H9 (cell line): ENCODE measurements at regions not wholly inside any gene's neighbourhood (a gene's known extent, or its start where the extent isn't known, plus 50 kb on each side); places are given as distances from the start of the nearest gene placed in this dataset.

Experiments
- DNase-seq: peaks from one replicate; pipeline ENCODE4 v3.0.0-alpha.2; 2017
- H2AFZ ChIP-seq: one replicate; pipeline ENCODE4 v1.6.1; 2013; ENCODE audit warnings: mild to moderate bottlenecking, low read length, control low read depth, moderate library complexity
- H2AK5ac ChIP-seq: 2 replicates; pipeline ENCODE4 v1.6.1; 2013; ENCODE audit warnings: low read length, control low read depth, mixed read lengths; ENCODE audit not compliant: insufficient read length
- H2BK120ac ChIP-seq: one replicate; pipeline ENCODE4 v1.6.1; 2013; ENCODE audit warnings: low read depth, mild to moderate bottlenecking, low read length, control low read depth, inconsistent platforms; ENCODE audit not compliant: poor library complexity, severe bottlenecking
- H2BK12ac ChIP-seq: 2 replicates; pipeline ENCODE4 v1.6.1; 2013; ENCODE audit warnings: low read length, control low read depth, mixed read lengths, low read depth; ENCODE audit not compliant: insufficient read length
- H2BK15ac ChIP-seq: 2 replicates; pipeline ENCODE4 v1.6.1; 2013; ENCODE audit warnings: low read depth, low read length, control low read depth
- H2BK20ac ChIP-seq: one replicate; pipeline ENCODE4 v1.6.1; 2013; ENCODE audit warnings: low read depth, mild to moderate bottlenecking, low read length, control low read depth, inconsistent platforms; ENCODE audit not compliant: poor library complexity, severe bottlenecking
- H2BK5ac ChIP-seq: 2 replicates; pipeline ENCODE4 v1.6.1; 2013; ENCODE audit warnings: low read length, control low read depth, mixed read lengths; ENCODE audit not compliant: insufficient read length
- H3K14ac ChIP-seq: 2 replicates; pipeline ENCODE4 v1.6.1; 2013; ENCODE audit warnings: low read length, control low read depth; ENCODE audit not compliant: insufficient read depth
- H3K18ac ChIP-seq: 2 replicates; pipeline ENCODE4 v1.6.1; 2013; ENCODE audit warnings: low read depth, mild to moderate bottlenecking, mixed read lengths, low read length, control low read depth; ENCODE audit not compliant: insufficient read length
- H3K23ac ChIP-seq: 2 replicates; pipeline ENCODE4 v1.6.1; 2013; ENCODE audit warnings: low read length, control low read depth, mixed read lengths, low read depth; ENCODE audit not compliant: insufficient read length
- H3K23me2 ChIP-seq: 2 replicates; pipeline ENCODE4 v1.6.1; 2013; ENCODE audit warnings: low read depth, mild to moderate bottlenecking, mixed read lengths, low read length, control low read depth; ENCODE audit not compliant: insufficient read length, poor library complexity, severe bottlenecking
- H3K27ac ChIP-seq: 2 replicates; pipeline ENCODE4 v1.5.1; 2013; ENCODE audit warnings: low read length, control low read depth, mixed read lengths, low read depth; ENCODE audit not compliant: insufficient read length
- H3K27me3 ChIP-seq: 2 replicates; pipeline ENCODE4 v1.6.1; 2013; ENCODE audit warnings: low read length, control low read depth, inconsistent platforms; ENCODE audit not compliant: insufficient read depth
- H3K4ac ChIP-seq: 2 replicates; pipeline ENCODE4 v1.6.1; 2013; ENCODE audit warnings: low read depth, mild to moderate bottlenecking, control low read depth, inconsistent platforms, low read length, moderate library complexity
- H3K4me1 ChIP-seq: 2 replicates; pipeline ENCODE4 v1.6.1; 2013; ENCODE audit warnings: low read length, control low read depth, inconsistent platforms; ENCODE audit not compliant: insufficient read depth
- H3K4me2 ChIP-seq: 2 replicates; pipeline ENCODE4 v1.6.1; 2013; ENCODE audit warnings: low read length, control low read depth, mixed read lengths; ENCODE audit not compliant: insufficient read length, insufficient read depth
- H3K56ac ChIP-seq: 2 replicates; pipeline ENCODE4 v1.6.1; 2013; ENCODE audit warnings: low read depth, mild to moderate bottlenecking, mixed read lengths, low read length, control low read depth; ENCODE audit not compliant: insufficient read length
- H3K79me1 ChIP-seq: 2 replicates; pipeline ENCODE4 v1.6.1; 2013; ENCODE audit warnings: low read depth, mild to moderate bottlenecking, moderate library complexity, low read length, control low read depth, inconsistent platforms; ENCODE audit not compliant: insufficient read depth, poor library complexity, severe bottlenecking
- H3K79me2 ChIP-seq: 2 replicates; pipeline ENCODE4 v1.6.1; 2013; ENCODE audit warnings: low read length, control low read depth, inconsistent platforms; ENCODE audit not compliant: insufficient read depth
- H3K9ac ChIP-seq: 2 replicates; pipeline ENCODE4 v1.6.1; 2013; ENCODE audit warnings: low read length, control low read depth, mixed read lengths; ENCODE audit not compliant: insufficient read length; ENCODE audit errors: extremely low read depth
- H3K9me3 ChIP-seq: one replicate; pipeline ENCODE4 v1.6.1; 2013; ENCODE audit warnings: low read depth, low read length, inconsistent platforms; ENCODE audit not compliant: control insufficient read depth
- H3T11ph ChIP-seq: one replicate; pipeline ENCODE4 v1.6.1; 2013; ENCODE audit warnings: mild to moderate bottlenecking, low read length, control low read depth, inconsistent platforms
- H4K20me1 ChIP-seq: one replicate; pipeline ENCODE4 v1.6.1; 2013; ENCODE audit not compliant: control insufficient read depth, insufficient read length, insufficient read depth
- H4K5ac ChIP-seq: 2 replicates; pipeline ENCODE4 v1.6.1; 2013; ENCODE audit warnings: low read depth, mild to moderate bottlenecking, mixed read lengths, low read length, control low read depth; ENCODE audit not compliant: insufficient read length
- H4K8ac ChIP-seq: replicated peaks from 2 replicates; pipeline ENCODE4 v1.6.1; 2013; ENCODE audit warnings: low read length, control low read depth, mixed read lengths, low read depth; ENCODE audit not compliant: insufficient read length
- H4K91ac ChIP-seq: 2 replicates; pipeline ENCODE4 v1.6.1; 2013; ENCODE audit warnings: low read depth, mild to moderate bottlenecking, moderate library complexity, mixed read lengths, low read length, control low read depth; ENCODE audit not compliant: insufficient read length
- H3K27ac Mint-ChIP-seq, 3 experiments: 2 replicates in 2 of 3; 3 replicates in 1 of 3; pipeline ENCODE4 v1.8.0; 2020 to 2021; ENCODE audit warnings: mixed read lengths in 3 of 3, mild to moderate bottlenecking in 1 of 3, moderate library complexity in 1 of 3
- H3K27me3 Mint-ChIP-seq: 2 replicates; pipeline ENCODE4 v1.8.0; 2021; ENCODE audit warnings: low read depth, mild to moderate bottlenecking, moderate library complexity, mixed read lengths
- H3K36me3 Mint-ChIP-seq, 3 experiments: 2 replicates in 2 of 3; 3 replicates in 1 of 3; pipeline ENCODE4 v1.8.0; 2020 to 2021; ENCODE audit warnings: low read depth in 3 of 3, mixed read lengths in 3 of 3; ENCODE audit not compliant: insufficient read depth in 1 of 3
- H3K4me1 Mint-ChIP-seq, 2 experiments: 2 replicates each; pipeline ENCODE4 v1.8.0; 2020; ENCODE audit warnings: mixed read lengths in 2 of 2
- H3K4me3 Mint-ChIP-seq, 2 experiments: 2 replicates in 1 of 2; 3 replicates in 1 of 2; pipeline ENCODE4 v1.8.0; 2020 to 2021; ENCODE audit warnings: mild to moderate bottlenecking in 2 of 2, mixed read lengths in 2 of 2, moderate library complexity in 1 of 2
- H3K9me3 Mint-ChIP-seq, 2 experiments: 2 replicates in 1 of 2; 3 replicates in 1 of 2; pipeline ENCODE4 v1.8.0; 2020; ENCODE audit warnings: mild to moderate bottlenecking in 2 of 2, mixed read lengths in 2 of 2, moderate library complexity in 1 of 2
- CTCF ChIP-seq: fragments of 200-600 bp; sonication (generic); conservative IDR thresholded peaks from 3 replicates; pipeline ENCODE4 v1.8.0; 2021; ENCODE audit warnings: antibody characterized with exemption, mild to moderate bottlenecking
- WGBS: extraction: QIAGEN DNeasy Blood & Tissue Kit; methylation state at CpG from one replicate; pipeline ENCODE4 v1.1.7; 2013; ENCODE audit warnings: missing lambda C conversion rate, low lambda C conversion rate, mixed read lengths; ENCODE audit not compliant: insufficient read length; ENCODE audit errors: extremely low coverage; 5-methylcytosine and 5-hydroxymethylcytosine counted together

DNA sequence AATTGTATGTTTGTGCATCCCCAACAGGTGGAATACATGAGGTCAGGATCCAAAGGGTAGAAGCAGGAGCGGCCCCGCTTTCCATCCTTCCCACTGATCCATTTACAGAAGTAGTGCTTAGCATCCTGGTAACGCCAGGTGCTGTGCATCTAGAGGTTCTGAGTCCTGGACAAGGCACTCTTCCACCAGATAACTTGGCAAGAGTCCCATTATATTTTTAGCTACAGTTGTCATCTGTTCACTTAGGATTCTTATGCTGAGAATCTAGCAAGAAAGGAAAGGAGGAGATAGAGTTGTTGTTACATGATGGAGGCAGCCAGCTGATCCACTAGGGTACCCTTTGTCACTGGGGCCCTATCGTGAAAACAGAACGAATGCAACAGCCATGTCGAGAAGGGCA lies 389.5 kb upstream of the ZNF507 start:
- peaks cover 5% of the 10 kb centered on the region in 2 experiments; a peak in 4 of 5 replicates for H3K9me3 Mint-ChIP-seq
- H3K9me3 ChIP-seq = no peaks in the 10 kb centered on the region
- H2BK5ac ChIP-seq = no peak overlapping the region
- no peak overlapping the region for H2BK120ac ChIP-seq
- H3K79me1 ChIP-seq = no peaks in the 10 kb centered on the region
- H2BK12ac ChIP-seq = no peak overlapping the region
- no peaks in the 10 kb centered on the region; the same call in 1 of the 2 replicates for H3K27me3 Mint-ChIP-seq
- no peak overlapping the region for H3K27ac ChIP-seq
- DNase-seq = no peak
- no peak overlapping the region for H4K91ac ChIP-seq
- H3K4me3 Mint-ChIP-seq = no peak overlapping the region
- no peak overlapping the region for H3K56ac ChIP-seq
- no CpG with 5 or more reads among the region's 6 CpGs for WGBS
- no peak overlapping the region for H3K4ac ChIP-seq
- H4K5ac ChIP-seq = no peak overlapping the region
- H4K8ac ChIP-seq = no peak overlapping the region
- no peak overlapping the region for H3K23ac ChIP-seq
- H3K4me2 ChIP-seq = no peak overlapping the region
- H3K23me2 ChIP-seq = no peaks in the 10 kb centered on the region
- TF ChIP-seq CTCF = no peak
- H3K36me3 Mint-ChIP-seq = peaks cover 0 to 7% (median 2%) of the 10 kb centered on the region in 3 experiments; a peak in 2 of 7 replicates
- no peaks in the 10 kb centered on the region for H4K20me1 ChIP-seq
- no peak overlapping the region for H3K9ac ChIP-seq
- no peaks in the 10 kb centered on the region for H3K4me1 ChIP-seq
- no peaks in the 10 kb centered on the region for H3K27me3 ChIP-seq
- H3K4me1 Mint-ChIP-seq = peaks cover 19% of the 10 kb centered on the region in 2 experiments
- no peak overlapping the region for H3K14ac ChIP-seq
- H3K27ac Mint-ChIP-seq = 0 out of 7 replicates have a peak overlapping the region, but pooled peaks of 1 of the 3 experiments have one; percentile 28
- H3T11ph ChIP-seq = no peak overlapping the region
- H2BK15ac ChIP-seq = no peak overlapping the region
- no peak overlapping the region for H2BK20ac ChIP-seq
- no peak overlapping the region for H2AFZ ChIP-seq
- no peak overlapping the region for H2AK5ac ChIP-seq
- no peak overlapping the region for H3K18ac ChIP-seq
- no peaks in the 10 kb centered on the region for H3K79me2 ChIP-seq
